Tibial nerve (tissue), 4 donors: ENCODE measurements at regions not wholly inside any gene's neighbourhood (a gene's known extent, or its start where the extent isn't known, plus 50 kb on each side); places are given as distances from the start of the nearest gene placed in this dataset.

Source experiments
- DNase-seq, 2 donors: peaks; one replicate each; pipeline ENCODE4 v3.0.0-alpha.2; 2019; ENCODE audit warnings: low spot score in 2 of 2
- H3K27ac ChIP-seq, 4 donors: fragments of 200-600 bp; sonication (generic) in 3 of 4; one replicate each; pipeline ENCODE4 v1.5.1; 2017 to 2019; ENCODE audit warnings: mild to moderate bottlenecking in 1 of 4
- H3K27me3 ChIP-seq, 2 donors: fragments of 200-600 bp; sonication (generic) in 1 of 2; one replicate each; pipeline versions ENCODE4 v1.5.1 to v1.6.0; 2017 to 2019
- H3K36me3 ChIP-seq, 3 donors: fragments of 200-600 bp; sonication (generic); one replicate each; pipeline ENCODE4 v1.5.1; 2018 to 2019
- H3K4me1 ChIP-seq, 4 donors: fragments of 200-600 bp; sonication (generic) in 3 of 4; one replicate each; pipeline ENCODE4 v1.5.1; 2017 to 2019
- H3K4me3 ChIP-seq, 4 donors: fragments of 200-600 bp; sonication (generic) in 3 of 4; one replicate each; pipeline ENCODE4 v1.5.1; 2017 to 2019; ENCODE audit warnings: mild to moderate bottlenecking in 1 of 4, moderate library complexity in 1 of 4
- H3K9me3 ChIP-seq, 4 donors: fragments of 200-600 bp; sonication (generic) in 3 of 4; one replicate each; pipeline ENCODE4 v1.5.1; 2017 to 2019
- CTCF ChIP-seq, 5 experiments: fragments of 200-600 bp in 3 of 5; fragments of 450-650 bp in 2 of 5; sonication (generic) in 3 of 5; IDR thresholded peaks; one replicate each; pipeline ENCODE4 v1.5.1; 2016 to 2019; ENCODE audit warnings: antibody characterized with exemption in 5 of 5, mild to moderate bottlenecking in 3 of 5, moderate library complexity in 2 of 5
- EP300 ChIP-seq, 2 donors: sonication (generic); formaldehyde crosslinking; IDR thresholded peaks; one replicate each; pipeline ENCODE4 v1.6.1; 2017; ENCODE audit warnings: antibody characterized with exemption in 2 of 2, mild to moderate bottlenecking in 1 of 2
- POLR2A ChIP-seq, 2 donors: fragments of 450-650 bp; IDR thresholded peaks; one replicate each; pipeline ENCODE4 v1.6.1; 2017; ENCODE audit warnings: antibody characterized with exemption in 2 of 2, mild to moderate bottlenecking in 2 of 2, moderate library complexity in 2 of 2
- WGBS, 2 donors: methylation state at CpG; one replicate each; pipeline ENCODE4 v1.1.5; 2018; 5-methylcytosine and 5-hydroxymethylcytosine counted together

DNA sequence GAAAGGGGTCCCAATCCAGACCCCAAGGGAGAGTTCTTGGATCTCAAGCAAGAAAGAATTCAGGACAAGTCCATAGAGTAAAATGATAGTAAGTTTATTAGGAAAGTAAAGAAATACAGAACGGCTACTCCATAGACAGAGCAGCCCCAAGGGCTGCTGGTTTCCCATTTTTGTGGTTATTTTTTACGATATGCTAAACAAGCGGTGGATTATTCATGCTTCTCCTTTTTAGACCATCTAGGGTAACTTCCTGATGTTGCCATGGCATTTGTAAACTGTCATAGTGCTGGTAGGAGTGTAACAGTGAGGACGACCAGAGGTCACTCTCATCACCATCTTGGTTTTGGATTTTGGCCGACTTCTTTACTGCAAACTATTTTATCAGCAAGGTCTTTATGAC, 1033.4 kb downstream of the SORCS3 start:
- whole genome bisulfite sequencing, 2 donors = 81 to 95% methylated on average over 5 of the region's 5 CpGs
- TF ChIP-seq EP300 (IDR thresholded peaks at IDR 0.05) (no peak), CTCF (IDR thresholded peaks at IDR 0.05) (no peak), POLR2A (IDR thresholded peaks at IDR 0.05) (no peak)
- peaks cover 0 to 38% (median 2%) of the 10 kb centered on the region in 4 donors for H3K9me3 ChIP-seq
- H3K27me3 ChIP-seq = no peaks in the 10 kb centered on the region
- H3K4me3 ChIP-seq = no peak overlapping the region
- H3K27ac ChIP-seq = no peak overlapping the region
- H3K4me1 ChIP-seq = no peaks in the 10 kb centered on the region
- H3K36me3 ChIP-seq = no peaks in the 10 kb centered on the region
- no peak for DNase-seq

DNA sequence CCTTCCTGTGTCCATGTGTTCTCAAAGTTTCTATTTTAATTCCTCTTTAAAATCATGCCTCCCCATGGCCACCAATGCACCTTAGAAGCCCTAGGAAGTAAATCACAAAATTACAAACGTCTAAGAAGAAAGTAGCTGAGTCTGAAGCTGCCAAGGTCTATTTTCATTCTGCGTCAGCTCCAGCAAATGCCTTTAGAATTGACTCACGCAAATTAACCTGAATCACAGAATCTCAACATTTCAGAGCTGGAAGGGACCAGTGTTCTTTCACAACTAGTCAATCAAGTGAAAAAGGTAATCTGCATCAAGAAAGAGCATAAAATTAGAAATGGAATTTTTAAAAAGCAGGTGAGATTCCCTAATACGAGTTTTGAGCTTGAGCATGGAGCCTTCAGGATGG, 1017.6 kb downstream of the SORCS3 start:
- no peaks in the 10 kb centered on the region for H3K4me1 ChIP-seq
- no peaks in the 10 kb centered on the region for H3K27me3 ChIP-seq
- WGBS, 2 donors = 64 to 75% methylated on average over 4 of the region's 4 CpGs
- H3K27ac ChIP-seq = no peak overlapping the region
- no peaks in the 10 kb centered on the region for H3K36me3 ChIP-seq
- no peaks in the 10 kb centered on the region for H3K9me3 ChIP-seq
- DNase-seq = no peak
- no peak for TF ChIP-seq CTCF (IDR thresholded peaks at IDR 0.05)
- no peak for TF ChIP-seq POLR2A (IDR thresholded peaks at IDR 0.05)
- TF ChIP-seq EP300 (IDR thresholded peaks at IDR 0.05) = no peak
- H3K4me3 ChIP-seq = no peak overlapping the region

DNA sequence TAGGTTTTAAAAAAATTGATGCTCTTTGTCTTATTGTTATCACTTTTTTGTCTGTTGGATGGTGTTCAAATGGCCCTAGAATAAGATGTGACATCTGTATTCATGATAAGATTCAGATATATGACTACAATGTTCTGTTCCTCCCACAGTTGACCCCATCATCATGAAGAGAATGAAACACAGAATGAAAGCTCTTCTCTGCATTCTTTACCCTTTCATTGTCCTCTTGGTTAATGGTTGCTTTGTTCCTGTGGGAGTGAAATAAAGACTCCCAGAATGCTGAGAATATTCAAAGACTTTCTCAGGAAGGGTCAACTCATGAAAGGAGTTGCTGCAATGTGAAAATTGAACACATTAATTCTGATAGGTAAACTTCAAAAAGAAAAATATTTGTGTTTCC, 1015.8 kb downstream of the SORCS3 start:
- no peak for DNase-seq
- Histone ChIP-seq H3K36me3 (no peaks in the 10 kb centered on the region), H3K27ac (no peak overlapping the region), H3K4me3 (no peak overlapping the region), H3K9me3 (no peaks in the 10 kb centered on the region), H3K27me3 (no peaks in the 10 kb centered on the region), H3K4me1 (no peaks in the 10 kb centered on the region)
- TF ChIP-seq EP300 (IDR thresholded peaks at IDR 0.05) (no peak), POLR2A (IDR thresholded peaks at IDR 0.05) (no peak), CTCF (IDR thresholded peaks at IDR 0.05) (no peak)

DNA sequence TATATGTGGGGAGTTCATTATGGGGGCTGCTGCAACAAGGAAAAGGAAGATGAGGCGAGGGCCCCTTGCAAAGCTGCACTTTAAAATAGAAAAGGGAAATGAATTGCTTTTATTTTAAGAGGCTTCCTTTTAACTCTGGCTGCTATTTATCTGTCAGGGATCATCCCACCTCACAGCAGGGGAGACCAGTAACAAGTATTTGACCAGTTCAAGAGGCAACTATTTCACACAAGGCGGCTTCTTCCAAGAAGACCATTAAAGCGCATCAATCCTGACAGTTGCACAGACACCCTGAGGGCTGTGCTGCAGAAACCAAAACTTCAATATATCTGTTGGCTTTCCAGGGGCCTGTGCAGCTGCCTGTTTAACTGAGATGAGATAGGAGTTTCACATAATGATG, 1009.2 kb downstream of the SORCS3 start:
- WGBS, 2 donors = 53 to 63% methylated on average over 3 of the region's 3 CpGs

DNA sequence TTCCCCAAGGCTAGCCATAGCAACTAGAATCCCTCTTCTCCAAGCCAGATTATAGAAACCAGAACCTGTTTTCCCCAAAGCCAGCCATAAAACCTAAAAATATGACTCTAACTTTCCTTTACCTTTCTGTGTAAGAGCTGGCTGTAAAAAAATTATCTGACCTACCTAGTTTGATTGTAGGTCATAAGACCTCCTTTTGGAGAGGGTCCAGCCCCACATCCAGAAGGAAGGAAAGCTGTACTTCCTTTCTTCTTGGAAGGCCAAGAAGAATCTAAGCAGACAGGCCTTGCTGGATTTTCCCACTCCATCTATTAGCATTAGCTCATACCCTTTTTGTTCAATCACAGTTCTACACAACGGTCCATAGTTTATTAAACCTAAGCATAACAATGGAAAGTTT, 1006.3 kb downstream of the SORCS3 start:
- Histone ChIP-seq H3K27me3 (no peaks in the 10 kb centered on the region), H3K36me3 (no peaks in the 10 kb centered on the region), H3K4me3 (no peak overlapping the region), H3K27ac (peak overlapping the region in 1 of 4 donors; percentile 29), H3K4me1 (no peaks in the 10 kb centered on the region), H3K9me3 (no peaks in the 10 kb centered on the region)
- WGBS, 2 donors = 29 to 43% methylated on average over 1 of the region's 1 CpG
- DNase-seq = no peak
- TF ChIP-seq POLR2A (IDR thresholded peaks at IDR 0.05) (no peak), EP300 (IDR thresholded peaks at IDR 0.05) (no peak), CTCF (IDR thresholded peaks at IDR 0.05) (no peak)

More for the DNA sequence above, 1009.2 kb downstream of the SORCS3 start:
- DNase-seq = no peak
- Histone ChIP-seq H3K4me1 (no peaks in the 10 kb centered on the region), H3K27me3 (no peaks in the 10 kb centered on the region), H3K4me3 (no peak overlapping the region), H3K9me3 (no peaks in the 10 kb centered on the region), H3K27ac (no peak overlapping the region), H3K36me3 (no peaks in the 10 kb centered on the region)
- no peak for TF ChIP-seq POLR2A (IDR thresholded peaks at IDR 0.05)
- TF ChIP-seq CTCF (IDR thresholded peaks at IDR 0.05) = no peak
- TF ChIP-seq EP300 (IDR thresholded peaks at IDR 0.05) = no peak
